ENCODE measurements at regions not wholly inside any gene's neighbourhood (a gene's known extent, or its start where the extent isn't known, plus 50 kb on each side); places are given as distances from the start of the nearest gene placed in this dataset.

- TF ChIP-seq, protein P1, sequence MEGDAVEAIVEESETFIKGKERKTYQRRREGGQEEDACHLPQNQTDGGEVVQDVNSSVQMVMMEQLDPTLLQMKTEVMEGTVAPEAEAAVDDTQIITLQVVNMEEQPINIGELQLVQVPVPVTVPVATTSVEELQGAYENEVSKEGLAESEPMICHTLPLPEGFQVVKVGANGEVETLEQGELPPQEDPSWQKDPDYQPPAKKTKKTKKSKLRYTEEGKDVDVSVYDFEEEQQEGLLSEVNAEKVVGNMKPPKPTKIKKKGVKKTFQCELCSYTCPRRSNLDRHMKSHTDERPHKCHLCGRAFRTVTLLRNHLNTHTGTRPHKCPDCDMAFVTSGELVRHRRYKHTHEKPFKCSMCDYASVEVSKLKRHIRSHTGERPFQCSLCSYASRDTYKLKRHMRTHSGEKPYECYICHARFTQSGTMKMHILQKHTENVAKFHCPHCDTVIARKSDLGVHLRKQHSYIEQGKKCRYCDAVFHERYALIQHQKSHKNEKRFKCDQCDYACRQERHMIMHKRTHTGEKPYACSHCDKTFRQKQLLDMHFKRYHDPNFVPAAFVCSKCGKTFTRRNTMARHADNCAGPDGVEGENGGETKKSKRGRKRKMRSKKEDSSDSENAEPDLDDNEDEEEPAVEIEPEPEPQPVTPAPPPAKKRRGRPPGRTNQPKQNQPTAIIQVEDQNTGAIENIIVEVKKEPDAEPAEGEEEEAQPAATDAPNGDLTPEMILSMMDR (IDR thresholded peaks at IDR 0.05; ENCODE audit: poor library complexity, severe bottlenecking), result no peak
- Histone ChIP-seq H3K4me3 (ENCODE audit: severe bottlenecking) (no peak overlapping the region), H3K36me3 (ENCODE audit: low read depth) (no peaks in the 10 kb centered on the region), H3K4me1 (ENCODE audit: insufficient read depth, poor library complexity, severe bottlenecking) (no peaks in the 10 kb centered on the region), H3K27ac (ENCODE audit: poor library complexity, severe bottlenecking) (no peak overlapping the region), H3K9me3 (ENCODE audit: severe bottlenecking) (no peaks in the 10 kb centered on the region), H3K27me3 (ENCODE audit: insufficient read depth, poor library complexity, severe bottlenecking) (peaks cover 31% of the 10 kb centered on the region)
- no peak for ATAC-seq (ENCODE audit: low read depth)
- DNase-seq (ENCODE audit: low spot score), result no peak
These were observed 88.6 kb downstream of the LINC00237 start for GRCh38 chr20:21017528-21018085.

- Histone ChIP-seq H3K4me1 (ENCODE audit: insufficient read depth, poor library complexity, severe bottlenecking) (no peaks in the 10 kb centered on the region), H3K4me3 (ENCODE audit: severe bottlenecking) (no peak overlapping the region), H3K27ac (ENCODE audit: poor library complexity, severe bottlenecking) (no peak overlapping the region), H3K9me3 (ENCODE audit: severe bottlenecking) (no peaks in the 10 kb centered on the region), H3K27me3 (ENCODE audit: insufficient read depth, poor library complexity, severe bottlenecking) (peaks cover 33% of the 10 kb centered on the region), H3K36me3 (ENCODE audit: low read depth) (no peaks in the 10 kb centered on the region)
- DNase-seq (ENCODE audit: low spot score) (no peak), ATAC-seq (ENCODE audit: low read depth) (no peak)
- TF ChIP-seq, protein P1 (IDR thresholded peaks at IDR 0.05; ENCODE audit: poor library complexity, severe bottlenecking), result no peak
These were observed 89.4 kb downstream of the LINC00237 start for GRCh38 chr20:21016751-21017150.

- H3K4me3 ChIP-seq (ENCODE audit: severe bottlenecking), result no peak overlapping the region
- H3K27ac ChIP-seq (ENCODE audit: poor library complexity, severe bottlenecking), result no peak overlapping the region
- peaks cover 18% of the 10 kb centered on the region for H3K27me3 ChIP-seq (ENCODE audit: insufficient read depth, poor library complexity, severe bottlenecking)
- H3K4me1 ChIP-seq (ENCODE audit: insufficient read depth, poor library complexity, severe bottlenecking), result no peaks in the 10 kb centered on the region
- no peaks in the 10 kb centered on the region for H3K36me3 ChIP-seq (ENCODE audit: low read depth)
- TF ChIP-seq, protein P1 (IDR thresholded peaks at IDR 0.05; ENCODE audit: poor library complexity, severe bottlenecking), result no peak
- no peaks in the 10 kb centered on the region for H3K9me3 ChIP-seq (ENCODE audit: severe bottlenecking)
- ATAC-seq (ENCODE audit: low read depth) (no peak), DNase-seq (ENCODE audit: low spot score) (no peak)
These were observed 91.6 kb downstream of the LINC00237 start for GRCh38 chr20:21014528-21014927.

DNA sequence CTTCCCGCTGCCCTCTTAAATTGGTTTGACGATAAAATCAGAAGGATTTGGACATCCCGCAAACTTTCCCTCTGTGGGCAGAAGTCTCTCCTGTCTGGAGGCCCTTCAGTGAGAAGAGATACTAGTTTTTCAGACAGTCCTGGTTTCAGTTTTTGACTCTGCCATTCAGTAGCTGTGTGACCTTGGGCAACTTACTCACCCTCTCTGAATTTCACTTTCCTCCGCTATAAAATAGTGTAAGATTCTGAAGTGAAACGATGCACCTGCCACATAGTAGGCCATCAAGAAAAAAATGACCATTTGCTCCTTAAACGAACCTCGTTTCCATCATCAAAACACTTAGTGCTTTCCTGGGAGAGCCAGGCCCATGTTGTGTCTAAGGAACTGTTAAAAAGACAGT is 97.2 kb downstream of the LINC00237 start:
- H3K9me3 ChIP-seq (ENCODE audit: severe bottlenecking), result no peaks in the 10 kb centered on the region
- ATAC-seq (ENCODE audit: low read depth) (no peak), DNase-seq (ENCODE audit: low spot score) (no peak)
- no peaks in the 10 kb centered on the region for H3K4me1 ChIP-seq (ENCODE audit: insufficient read depth, poor library complexity, severe bottlenecking)
- peaks cover 5% of the 10 kb centered on the region for H3K27me3 ChIP-seq (ENCODE audit: insufficient read depth, poor library complexity, severe bottlenecking)
- H3K36me3 ChIP-seq (ENCODE audit: low read depth), result no peaks in the 10 kb centered on the region
- H3K4me3 ChIP-seq (ENCODE audit: severe bottlenecking), result no peak overlapping the region
- TF ChIP-seq, protein P1 (IDR thresholded peaks at IDR 0.05; ENCODE audit: poor library complexity, severe bottlenecking), result no peak
- H3K27ac ChIP-seq (ENCODE audit: poor library complexity, severe bottlenecking), result no peak overlapping the region

DNA sequence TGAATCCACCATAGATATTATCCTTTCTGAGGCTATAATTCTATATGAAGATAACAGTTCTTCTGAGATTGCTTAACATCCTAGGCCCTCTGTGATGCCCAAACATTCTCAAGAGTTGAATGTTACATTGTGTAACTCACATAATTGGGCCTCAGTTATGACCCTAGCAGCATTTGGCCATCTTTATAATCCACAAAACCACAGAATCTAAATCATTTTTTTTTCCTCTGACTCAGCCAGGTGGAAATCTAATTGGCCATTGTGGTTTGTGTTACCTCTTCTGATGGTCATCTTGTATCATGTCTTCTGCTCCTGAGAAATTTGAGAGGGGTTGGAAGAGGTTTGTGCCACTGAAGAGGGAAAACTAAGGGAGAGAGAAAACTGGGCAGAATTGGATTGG is 99.5 kb downstream of the LINC00237 start:
- Histone ChIP-seq H3K9me3 (ENCODE audit: severe bottlenecking) (no peaks in the 10 kb centered on the region), H3K27me3 (ENCODE audit: insufficient read depth, poor library complexity, severe bottlenecking) (peaks cover under 1% of the 10 kb centered on the region), H3K36me3 (ENCODE audit: low read depth) (no peaks in the 10 kb centered on the region), H3K4me1 (ENCODE audit: insufficient read depth, poor library complexity, severe bottlenecking) (no peaks in the 10 kb centered on the region), H3K4me3 (ENCODE audit: severe bottlenecking) (no peak overlapping the region), H3K27ac (ENCODE audit: poor library complexity, severe bottlenecking) (no peak overlapping the region)
- TF ChIP-seq, protein P1 (IDR thresholded peaks at IDR 0.05; ENCODE audit: poor library complexity, severe bottlenecking), result no peak
- DNase-seq (ENCODE audit: low spot score) (no peak), ATAC-seq (ENCODE audit: low read depth) (no peak)
